AG09309 (cell line): ENCODE measurements at regions not wholly inside any gene's neighbourhood (a gene's known extent, or its start where the extent isn't known, plus 50 kb on each side); places are given as distances from the start of the nearest gene placed in this dataset.
A peak's percentile ranks its signal among the peaks of the same experiment; 100 is the strongest.

ENCODE experiments used
- DNase-seq: peaks from one replicate; pipeline ENCODE4 v3.0.0-alpha.2; 2010; ENCODE audit warnings: low read depth
- H3K4me3 ChIP-seq: 2 replicates; pipeline ENCODE4 v1.5.1; 2011; ENCODE audit warnings: mild to moderate bottlenecking, low read depth, low read length, moderate library complexity; ENCODE audit not compliant: control insufficient read depth
- CTCF ChIP-seq: IDR thresholded peaks from 2 replicates; pipeline ENCODE4 v1.5.1; 2011; ENCODE audit warnings: mild to moderate bottlenecking, low read depth, low read length, inconsistent platforms; ENCODE audit not compliant: insufficient read depth, control insufficient read depth; ENCODE audit errors: missing control alignments

DNA sequence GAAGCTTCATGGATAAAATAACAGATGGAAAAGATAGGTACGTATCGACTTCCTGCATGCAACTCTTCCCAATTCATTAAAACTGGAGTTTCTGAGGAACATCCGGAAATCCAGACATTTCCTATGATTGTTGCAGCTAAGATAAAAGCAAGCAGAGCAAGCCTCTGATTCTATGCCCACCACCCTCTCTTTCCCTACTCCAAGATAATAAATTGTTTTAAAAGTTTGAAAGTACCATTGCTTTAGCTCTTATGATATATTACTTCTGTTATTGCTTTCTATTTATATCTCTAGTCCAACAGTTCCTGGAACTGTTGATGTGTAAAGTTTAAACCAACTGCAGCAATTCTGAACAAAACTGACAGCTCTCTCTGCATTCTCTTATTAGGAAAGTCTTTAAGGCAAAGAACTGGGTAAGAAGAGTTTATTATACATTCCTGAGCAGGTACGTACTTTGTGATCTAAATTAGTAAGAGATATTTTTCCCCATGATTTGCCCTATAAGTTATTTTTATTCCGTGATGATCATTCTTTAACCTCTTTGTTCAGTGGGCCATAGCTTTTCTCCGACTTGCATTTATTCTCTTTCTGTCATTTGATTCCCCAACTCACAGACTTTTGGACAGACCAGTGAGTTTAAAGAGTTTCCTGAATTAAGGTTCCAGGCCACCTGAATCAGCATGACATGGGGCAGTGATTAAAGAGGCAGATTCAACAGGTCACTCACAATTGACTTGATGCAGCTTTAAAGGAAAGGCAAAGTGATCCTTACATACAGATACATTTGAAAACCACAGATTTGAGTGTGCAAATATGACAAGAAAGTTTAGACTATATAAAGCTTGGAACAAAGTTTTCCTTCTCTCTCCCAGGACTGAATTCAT is 94.2 kb upstream of the THRB start:
- no peak for DNase-seq
- TF ChIP-seq CTCF, result no peak
- no peak overlapping the region for H3K4me3 ChIP-seq

- no peak for DNase-seq
- TF ChIP-seq CTCF, result no peak
- H3K4me3 ChIP-seq, result no peak overlapping the region
These were observed 94.8 kb upstream of the THRB start for GRCh38 chr3:24589513-24589851.

GRCh38 chr3:24589931-24590880 is 95.6 kb upstream of the THRB start:
- TF ChIP-seq CTCF, result no peak
- no peak for DNase-seq
- no peak overlapping the region for H3K4me3 ChIP-seq

DNA sequence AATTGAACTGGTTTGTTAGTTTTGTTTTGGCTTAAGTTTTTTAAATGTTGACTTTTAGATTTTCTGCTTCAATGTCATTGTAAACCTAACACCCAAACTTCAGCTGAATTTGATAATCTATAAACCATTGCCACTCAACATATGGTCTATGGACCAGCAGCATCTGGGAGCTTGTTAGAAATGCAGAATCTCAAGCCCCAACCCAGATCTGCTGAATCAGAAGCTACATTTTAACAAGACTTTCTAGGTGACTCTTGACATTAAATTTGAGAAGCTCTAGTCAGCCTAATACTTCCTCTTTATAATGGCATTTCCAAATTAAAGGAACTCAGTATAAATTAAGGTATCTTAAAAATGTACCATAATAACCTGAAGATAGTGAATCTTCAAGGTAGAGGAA is 96.5 kb upstream of the THRB start:
- no peak for DNase-seq
- TF ChIP-seq CTCF, result no peak
- H3K4me3 ChIP-seq, result no peak overlapping the region

- peak; percentile 18 for DNase-seq
- no peak for TF ChIP-seq CTCF
These were observed 97.3 kb upstream of the THRB start for GRCh38 chr3:24591661-24592555.

GRCh38 chr3:24594161-24594560 is 99.5 kb upstream of the THRB start:
- H3K4me3 ChIP-seq, result no peak overlapping the region
- TF ChIP-seq CTCF, result no peak
- no peak for DNase-seq

More at GRCh38 chr3:24591661-24592555, 97.3 kb upstream of the THRB start:
- no peak overlapping the region for H3K4me3 ChIP-seq
